Lower leg skin (tissue), 4 donors: ENCODE measurements at regions not wholly inside any gene's neighbourhood (a gene's known extent, or its start where the extent isn't known, plus 50 kb on each side); places are given as distances from the start of the nearest gene placed in this dataset.

Source experiments
- DNase-seq, 2 donors: peaks; one replicate each; pipeline ENCODE4 v3.0.0-alpha.2; 2019; ENCODE audit warnings: low spot score in 2 of 2
- H3K4me3 ChIP-seq: fragments of 200-600 bp; sonication (generic); 2 replicates; pipeline ENCODE4 v1.5.1; 2017; ENCODE audit warnings: mild to moderate bottlenecking, low read depth; ENCODE audit not compliant: poor library complexity, severe bottlenecking
- POLR2A ChIP-seq, 2 donors: fragments of 450-650 bp; IDR thresholded peaks; one replicate each; pipeline ENCODE4 v1.6.1; 2016 to 2017; ENCODE audit warnings: antibody characterized with exemption in 2 of 2, mild to moderate bottlenecking in 1 of 2, moderate library complexity in 1 of 2
- WGBS, 2 donors: methylation state at CpG; one replicate each; pipeline ENCODE4 v1.1.5; 2018; 5-methylcytosine and 5-hydroxymethylcytosine counted together
- intact Hi-C: fragments of 100-400 bp; cut with DNase I; formaldehyde crosslinking; loops from one replicate; pipeline ENCODE4 v1.15.0; 2023; ENCODE audit warnings: low total_unique reads
- TF ChIP-seq, protein P1 (sequence below), 3 donors: fragments of 450-650 bp; IDR thresholded peaks; one replicate each; pipeline ENCODE4 v1.5.1; 2016; ENCODE audit warnings: antibody characterized with exemption in 3 of 3, mild to moderate bottlenecking in 3 of 3, moderate library complexity in 2 of 3

DNA sequence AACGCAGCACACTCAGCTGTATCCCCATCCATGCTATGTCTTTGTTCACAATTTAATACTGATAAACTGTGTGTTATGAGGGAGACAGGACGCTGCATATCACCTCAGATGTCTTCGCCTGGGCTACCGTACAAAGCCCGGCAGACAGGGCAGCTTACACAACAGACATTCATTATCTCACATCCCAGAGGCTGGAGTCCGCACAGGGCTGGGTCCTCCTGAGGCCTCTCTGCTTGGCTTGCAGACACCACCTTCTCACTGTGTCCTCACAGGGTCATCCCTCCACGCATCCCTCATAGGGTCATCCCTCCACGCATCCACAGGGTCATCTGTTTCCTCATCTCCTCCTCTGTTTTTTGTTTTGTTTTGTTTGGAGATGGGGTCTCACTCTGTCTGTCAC lies 61.2 kb downstream of the SHANK2 start:
- intact Hi-C loops = no loop called here

DNA sequence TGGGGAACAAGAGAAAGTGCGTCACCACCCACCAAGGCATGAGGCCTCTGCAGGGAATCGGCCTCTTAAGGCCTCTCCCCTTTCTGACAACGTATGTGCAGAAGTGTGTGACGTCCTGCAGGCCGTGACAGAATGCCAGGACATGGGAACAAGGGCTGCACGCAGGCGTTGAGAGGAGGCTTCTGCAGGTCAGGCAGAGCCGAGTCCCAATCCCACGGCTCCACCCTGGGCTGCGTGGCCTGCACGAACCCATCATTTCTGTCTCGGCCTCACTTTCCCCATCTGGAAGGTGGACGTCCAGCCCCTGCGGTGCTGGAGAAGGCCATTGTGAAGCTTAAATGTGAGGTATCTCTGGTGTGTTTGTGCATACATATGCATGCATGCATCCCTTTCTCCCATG lies 61.8 kb downstream of the SHANK2 start:
- WGBS, 2 donors = 90 to 91% methylated on average over 14 of the region's 14 CpGs
- no peak overlapping the region for H3K4me3 ChIP-seq
- intact Hi-C loops = no loop called here
- TF ChIP-seq, protein P1, sequence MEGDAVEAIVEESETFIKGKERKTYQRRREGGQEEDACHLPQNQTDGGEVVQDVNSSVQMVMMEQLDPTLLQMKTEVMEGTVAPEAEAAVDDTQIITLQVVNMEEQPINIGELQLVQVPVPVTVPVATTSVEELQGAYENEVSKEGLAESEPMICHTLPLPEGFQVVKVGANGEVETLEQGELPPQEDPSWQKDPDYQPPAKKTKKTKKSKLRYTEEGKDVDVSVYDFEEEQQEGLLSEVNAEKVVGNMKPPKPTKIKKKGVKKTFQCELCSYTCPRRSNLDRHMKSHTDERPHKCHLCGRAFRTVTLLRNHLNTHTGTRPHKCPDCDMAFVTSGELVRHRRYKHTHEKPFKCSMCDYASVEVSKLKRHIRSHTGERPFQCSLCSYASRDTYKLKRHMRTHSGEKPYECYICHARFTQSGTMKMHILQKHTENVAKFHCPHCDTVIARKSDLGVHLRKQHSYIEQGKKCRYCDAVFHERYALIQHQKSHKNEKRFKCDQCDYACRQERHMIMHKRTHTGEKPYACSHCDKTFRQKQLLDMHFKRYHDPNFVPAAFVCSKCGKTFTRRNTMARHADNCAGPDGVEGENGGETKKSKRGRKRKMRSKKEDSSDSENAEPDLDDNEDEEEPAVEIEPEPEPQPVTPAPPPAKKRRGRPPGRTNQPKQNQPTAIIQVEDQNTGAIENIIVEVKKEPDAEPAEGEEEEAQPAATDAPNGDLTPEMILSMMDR (IDR thresholded peaks at IDR 0.05) = no peak
- no peak for TF ChIP-seq POLR2A (IDR thresholded peaks at IDR 0.05)
- no peak for DNase-seq

More for the DNA sequence above, 61.2 kb downstream of the SHANK2 start:
- no peak overlapping the region for H3K4me3 ChIP-seq
- TF ChIP-seq, protein P1 (IDR thresholded peaks at IDR 0.05) = no peak
- TF ChIP-seq POLR2A (IDR thresholded peaks at IDR 0.05) = no peak
- WGBS, 2 donors = 86 to 91% methylated on average over 8 of the region's 8 CpGs
- no peak for DNase-seq

DNA sequence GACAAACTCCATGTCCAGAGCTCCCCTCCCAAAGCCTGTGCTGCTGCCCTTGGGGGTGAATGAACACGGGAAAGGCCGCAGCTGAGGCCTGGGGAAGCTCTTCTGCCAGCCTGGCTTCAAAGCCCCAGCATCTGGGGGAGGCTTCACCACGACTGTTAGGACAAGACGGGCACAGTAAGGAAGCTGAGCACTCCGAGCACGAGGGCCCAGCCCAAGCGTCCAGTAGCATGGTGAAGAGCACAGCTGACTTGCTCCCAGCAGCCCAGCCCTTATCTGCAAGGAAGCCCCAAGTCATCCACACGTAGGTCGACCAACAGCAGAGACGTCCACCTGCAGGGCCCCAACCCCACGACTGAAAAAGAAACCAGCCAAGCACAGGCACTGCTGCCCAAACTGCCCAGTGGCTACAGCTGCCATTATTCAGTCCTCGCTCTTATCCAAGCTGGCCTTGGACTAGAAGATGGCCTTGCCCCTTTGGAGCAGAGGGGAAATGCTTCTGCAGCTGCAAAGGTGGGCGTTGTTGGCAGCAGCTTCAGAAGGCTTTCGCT lies 62.5 kb downstream of the SHANK2 start:
- intact Hi-C loops = no loop called here
- DNase-seq = no peak
- 85 to 90% methylated on average over 12 to 14 of the region's 14 CpGs for WGBS, 2 donors
- no peak overlapping the region for H3K4me3 ChIP-seq
- TF ChIP-seq POLR2A (IDR thresholded peaks at IDR 0.05) = no peak
- TF ChIP-seq, protein P1 (IDR thresholded peaks at IDR 0.05) = no peak

DNA sequence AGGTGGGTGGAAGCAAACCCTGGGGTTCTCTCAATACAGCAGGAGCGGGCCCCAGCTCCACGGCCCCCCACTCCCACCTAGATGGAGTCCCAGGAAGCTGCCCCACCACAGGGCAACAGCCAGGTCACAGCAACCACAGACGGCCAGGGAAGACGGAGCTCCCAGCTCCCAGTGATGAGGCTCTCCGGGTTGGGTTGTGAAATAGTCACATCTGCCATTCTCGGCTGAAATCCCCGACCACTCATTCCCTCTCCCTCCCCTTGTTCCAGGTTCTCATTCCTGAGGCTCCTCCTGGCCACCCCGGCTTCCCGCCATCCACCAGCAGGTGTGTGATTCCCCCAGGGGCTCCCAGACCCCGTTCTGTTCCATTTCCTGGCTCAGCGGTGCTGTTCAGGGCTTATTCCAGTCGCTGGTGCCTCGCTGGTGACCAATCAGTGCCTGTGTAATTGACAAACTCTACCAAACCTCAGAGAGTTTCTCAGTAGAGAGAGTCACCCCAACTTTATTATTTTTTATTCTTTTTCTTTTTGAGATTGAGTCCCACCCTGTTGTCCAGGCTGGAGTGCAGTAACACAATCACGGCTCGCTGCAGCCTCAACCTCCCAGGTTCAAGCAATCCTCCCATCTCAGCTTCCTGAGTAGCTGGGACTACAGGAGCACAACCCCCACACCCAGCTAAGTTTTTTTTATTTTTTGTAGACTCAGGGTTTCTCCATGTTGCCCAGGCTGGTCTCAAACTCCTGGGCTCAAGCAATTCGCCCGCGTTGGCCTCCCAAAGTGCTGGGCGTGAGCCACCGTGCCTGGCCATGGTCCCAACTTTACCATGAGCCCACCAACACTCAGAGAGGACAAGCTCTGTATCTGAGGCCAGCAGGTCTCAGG lies 63.2 kb downstream of the SHANK2 start:
- 86 to 89% methylated on average over 15 to 20 of the region's 20 CpGs for WGBS, 2 donors
- no peak overlapping the region for H3K4me3 ChIP-seq
- no peak for TF ChIP-seq POLR2A (IDR thresholded peaks at IDR 0.05)
- TF ChIP-seq, protein P1 (IDR thresholded peaks at IDR 0.05) = no peak
- intact Hi-C loops = no loop called here
- no peak for DNase-seq

DNA sequence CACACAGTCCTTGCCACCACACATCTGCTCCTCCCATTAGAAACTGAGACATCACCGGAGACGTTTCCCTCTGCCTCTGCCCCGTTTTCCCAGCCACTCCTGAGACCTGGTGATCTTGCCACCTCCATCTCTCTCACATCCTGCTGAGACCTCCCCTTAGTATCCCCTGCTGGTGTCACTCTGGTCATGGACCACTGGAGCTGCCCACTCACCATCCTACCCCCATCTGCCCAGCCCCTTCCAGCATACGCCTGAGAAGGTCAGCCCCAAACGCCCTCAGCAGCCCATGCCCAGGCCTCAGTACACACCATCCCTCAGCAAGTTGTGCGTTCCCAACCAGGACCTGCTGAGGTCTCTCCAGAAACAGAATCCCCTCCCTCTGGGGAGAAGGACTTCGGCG lies 64.3 kb downstream of the SHANK2 start:
- TF ChIP-seq, protein P1 (IDR thresholded peaks at IDR 0.05) = no peak
- no peak for TF ChIP-seq POLR2A (IDR thresholded peaks at IDR 0.05)
- DNase-seq = no peak
- 86 to 96% methylated on average over 8 of the region's 8 CpGs for WGBS, 2 donors
- intact Hi-C loops = no loop called here
- no peak overlapping the region for H3K4me3 ChIP-seq
